ENCODE measurements at regions not wholly inside any gene's neighbourhood (a gene's known extent, or its start where the extent isn't known, plus 50 kb on each side); places are given as distances from the start of the nearest gene placed in this dataset.
A peak's percentile ranks its signal among the peaks of the same experiment; 100 is the strongest.
"Not testable (repeated sequence)": the region's sequence is repeated elsewhere in the genome, so short reads cannot be mapped to it uniquely, and the experiment has no call there.

- intact Hi-C loops (cut with micrococcal nuclease; ENCODE audit: unreplicated experiment) = no loop called here
Measured at GRCh38 chr3:150344079-150344759, 63.9 kb upstream of the TSC22D2 start.

DNA sequence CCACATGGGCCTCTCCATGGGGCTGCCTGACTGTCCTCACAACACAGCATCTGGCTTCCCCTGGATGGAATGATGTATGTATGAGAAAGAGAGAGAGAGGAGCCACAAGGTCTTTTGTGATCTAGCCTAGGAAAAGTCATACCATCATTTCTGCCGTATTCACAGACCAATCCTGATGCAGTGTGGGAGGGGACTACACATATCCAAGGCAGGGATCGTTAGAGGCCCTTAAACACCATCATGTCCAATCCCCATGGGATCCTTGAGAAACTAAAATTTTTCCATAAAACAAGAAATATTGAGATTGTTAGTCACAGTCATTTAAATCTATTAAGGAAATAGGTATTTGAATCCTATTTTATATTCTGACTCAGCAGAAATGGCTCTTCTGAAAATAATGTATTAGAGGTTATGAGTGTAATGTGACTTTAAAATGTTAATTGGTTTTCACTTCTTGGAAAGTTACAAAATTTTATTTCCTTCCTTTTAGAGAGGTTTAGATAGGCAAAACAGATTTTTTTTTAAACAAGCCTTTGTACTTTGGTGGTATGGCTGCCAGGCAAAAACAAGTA is 65.1 kb upstream of the TSC22D2 start:
- H3K4me1 ChIP-seq (ENCODE audit: insufficient read depth, low read length, poor library complexity, severe bottlenecking) = peaks cover 18% of the 10 kb centered on the region
- no TSS peak for BruUV-seq (replicated peaks)
- peaks cover 6% of the 10 kb centered on the region for H3K9me3 ChIP-seq (ENCODE audit: low read depth, low read length, poor library complexity, severe bottlenecking)
- no peaks in the 10 kb centered on the region for H3K27me3 ChIP-seq (replicated peaks; ENCODE audit: insufficient read depth, low read depth, low read length, poor library complexity)
- H3K27ac ChIP-seq (ENCODE audit: low read depth, low read length, poor library complexity, severe bottlenecking) = no peak overlapping the region
- no peaks in the 10 kb centered on the region for H3K36me3 ChIP-seq (ENCODE audit: insufficient read depth, low read length, poor library complexity, severe bottlenecking)
- intact Hi-C loops (cut with micrococcal nuclease; ENCODE audit: unreplicated experiment) = no loop called here
- ChIA-PET POLR2A (ENCODE audit: low non-redundant PET) (no interaction called here), CTCF (no interaction called here)
- peak; percentile 46 for DNase-seq (ENCODE audit: low spot score)
- no peak overlapping the region for H3K4me3 ChIP-seq (ENCODE audit: low read depth, low read length, poor library complexity, severe bottlenecking)
- TF ChIP-seq, protein P1, sequence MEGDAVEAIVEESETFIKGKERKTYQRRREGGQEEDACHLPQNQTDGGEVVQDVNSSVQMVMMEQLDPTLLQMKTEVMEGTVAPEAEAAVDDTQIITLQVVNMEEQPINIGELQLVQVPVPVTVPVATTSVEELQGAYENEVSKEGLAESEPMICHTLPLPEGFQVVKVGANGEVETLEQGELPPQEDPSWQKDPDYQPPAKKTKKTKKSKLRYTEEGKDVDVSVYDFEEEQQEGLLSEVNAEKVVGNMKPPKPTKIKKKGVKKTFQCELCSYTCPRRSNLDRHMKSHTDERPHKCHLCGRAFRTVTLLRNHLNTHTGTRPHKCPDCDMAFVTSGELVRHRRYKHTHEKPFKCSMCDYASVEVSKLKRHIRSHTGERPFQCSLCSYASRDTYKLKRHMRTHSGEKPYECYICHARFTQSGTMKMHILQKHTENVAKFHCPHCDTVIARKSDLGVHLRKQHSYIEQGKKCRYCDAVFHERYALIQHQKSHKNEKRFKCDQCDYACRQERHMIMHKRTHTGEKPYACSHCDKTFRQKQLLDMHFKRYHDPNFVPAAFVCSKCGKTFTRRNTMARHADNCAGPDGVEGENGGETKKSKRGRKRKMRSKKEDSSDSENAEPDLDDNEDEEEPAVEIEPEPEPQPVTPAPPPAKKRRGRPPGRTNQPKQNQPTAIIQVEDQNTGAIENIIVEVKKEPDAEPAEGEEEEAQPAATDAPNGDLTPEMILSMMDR (conservative IDR thresholded peaks at IDR 0.05; ENCODE audit: low read depth, low read length) = no peak
- TF ChIP-seq EZH2 (IDR thresholded peaks at IDR 0.05; ENCODE audit: borderline replicate concordance, low read depth, low read length, poor library complexity, severe bottlenecking) = no peak

More at GRCh38 chr3:150344079-150344759, 63.9 kb upstream of the TSC22D2 start:
- H3K4me1 ChIP-seq (ENCODE audit: insufficient read depth, low read length, poor library complexity, severe bottlenecking) = peaks cover 30% of the 10 kb centered on the region
- no TSS peak for BruUV-seq (replicated peaks)
- DNase-seq (ENCODE audit: low spot score) = no peak
- ChIA-PET CTCF (no interaction called here), POLR2A (ENCODE audit: low non-redundant PET) (no interaction called here)
- H3K27ac ChIP-seq (ENCODE audit: low read depth, low read length, poor library complexity, severe bottlenecking) = no peak overlapping the region
- H3K4me3 ChIP-seq (ENCODE audit: low read depth, low read length, poor library complexity, severe bottlenecking) = no peak overlapping the region
- no peak for TF ChIP-seq EZH2 (IDR thresholded peaks at IDR 0.05; ENCODE audit: borderline replicate concordance, low read depth, low read length, poor library complexity, severe bottlenecking)
- TF ChIP-seq, protein P1 (conservative IDR thresholded peaks at IDR 0.05; ENCODE audit: low read depth, low read length) = no peak
- H3K9me3 ChIP-seq (ENCODE audit: low read depth, low read length, poor library complexity, severe bottlenecking) = no peaks in the 10 kb centered on the region
- H3K36me3 ChIP-seq (ENCODE audit: insufficient read depth, low read length, poor library complexity, severe bottlenecking) = no peaks in the 10 kb centered on the region
- no peaks in the 10 kb centered on the region for H3K27me3 ChIP-seq (replicated peaks; ENCODE audit: insufficient read depth, low read depth, low read length, poor library complexity)

- TF ChIP-seq EZH2 (IDR thresholded peaks at IDR 0.05; ENCODE audit: borderline replicate concordance, low read depth, low read length, poor library complexity, severe bottlenecking) = no peak
- TF ChIP-seq, protein P1 (conservative IDR thresholded peaks at IDR 0.05; ENCODE audit: low read depth, low read length) = no peak
- intact Hi-C loops (cut with micrococcal nuclease; ENCODE audit: unreplicated experiment) = no loop called here
- no peak for DNase-seq (ENCODE audit: low spot score)
- no peaks in the 10 kb centered on the region for H3K27me3 ChIP-seq (replicated peaks; ENCODE audit: insufficient read depth, low read depth, low read length, poor library complexity)
- H3K36me3 ChIP-seq (ENCODE audit: insufficient read depth, low read length, poor library complexity, severe bottlenecking) = no peaks in the 10 kb centered on the region
- ChIA-PET POLR2A (ENCODE audit: low non-redundant PET) (no interaction called here), CTCF (no interaction called here)
- BruUV-seq (replicated peaks) = no TSS peak
- no peak overlapping the region for H3K27ac ChIP-seq (ENCODE audit: low read depth, low read length, poor library complexity, severe bottlenecking)
- peaks cover 10% of the 10 kb centered on the region for H3K9me3 ChIP-seq (ENCODE audit: low read depth, low read length, poor library complexity, severe bottlenecking)
- no peak overlapping the region for H3K4me3 ChIP-seq (ENCODE audit: low read depth, low read length, poor library complexity, severe bottlenecking)
- H3K4me1 ChIP-seq (ENCODE audit: insufficient read depth, low read length, poor library complexity, severe bottlenecking) = peaks cover 13% of the 10 kb centered on the region
Measured at GRCh38 chr3:150341891-150342290, 66.2 kb upstream of the TSC22D2 start.

- H3K9me3 ChIP-seq (ENCODE audit: low read depth, low read length, poor library complexity, severe bottlenecking); H3K4me3 ChIP-seq (ENCODE audit: low read depth, low read length, poor library complexity, severe bottlenecking); H3K27me3 ChIP-seq (replicated peaks; ENCODE audit: insufficient read depth, low read depth, low read length, poor library complexity); H3K4me1 ChIP-seq (ENCODE audit: insufficient read depth, low read length, poor library complexity, severe bottlenecking); H3K36me3 ChIP-seq (ENCODE audit: insufficient read depth, low read length, poor library complexity, severe bottlenecking); BruUV-seq (replicated peaks); CTCF ChIA-PET; intact Hi-C loops (cut with micrococcal nuclease; ENCODE audit: unreplicated experiment); DNase-seq (ENCODE audit: low spot score); POLR2A ChIA-PET (ENCODE audit: low non-redundant PET); H3K27ac ChIP-seq (ENCODE audit: low read depth, low read length, poor library complexity, severe bottlenecking): not testable (repeated sequence)
Measured at GRCh38 chr3:150336363-150336762, 71.7 kb upstream of the TSC22D2 start.
